AG09309 (cell line): ENCODE measurements at regions not wholly inside any gene's neighbourhood (a gene's known extent, or its start where the extent isn't known, plus 50 kb on each side); places are given as distances from the start of the nearest gene placed in this dataset.

Source experiments
- DNase-seq: peaks from one replicate; pipeline ENCODE4 v3.0.0-alpha.2; 2010; ENCODE audit warnings: low read depth
- H3K4me3 ChIP-seq: 2 replicates; pipeline ENCODE4 v1.5.1; 2011; ENCODE audit warnings: mild to moderate bottlenecking, low read depth, low read length, moderate library complexity; ENCODE audit not compliant: control insufficient read depth
- CTCF ChIP-seq: IDR thresholded peaks from 2 replicates; pipeline ENCODE4 v1.5.1; 2011; ENCODE audit warnings: mild to moderate bottlenecking, low read depth, low read length, inconsistent platforms; ENCODE audit not compliant: insufficient read depth, control insufficient read depth; ENCODE audit errors: missing control alignments

GRCh38 chr5:125037530-125037929 is 291.1 kb upstream of the ZNF608 start:
- no peak for TF ChIP-seq CTCF
- H3K4me3 ChIP-seq, result no peak overlapping the region
- DNase-seq, result no peak

DNA sequence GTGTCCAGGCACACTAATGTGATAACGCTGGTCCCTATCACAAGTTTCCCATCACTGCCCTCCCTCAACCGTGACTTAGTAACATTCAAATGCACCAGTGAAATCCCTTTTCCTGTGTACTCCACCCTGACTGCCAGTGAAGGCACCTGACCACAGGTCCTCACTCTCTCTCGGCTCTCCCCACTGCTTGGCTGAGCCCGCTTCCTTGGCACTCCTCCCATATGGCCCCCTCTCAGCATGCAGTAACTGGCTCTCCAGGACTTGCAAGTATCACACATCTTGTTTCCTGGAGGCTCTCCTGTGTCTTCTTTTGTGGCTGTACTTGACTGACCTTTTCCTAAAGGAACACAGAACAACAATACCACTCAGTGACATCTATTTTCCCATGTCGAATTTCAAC is 292.0 kb upstream of the ZNF608 start:
- TF ChIP-seq CTCF, result no peak
- H3K4me3 ChIP-seq, result no peak overlapping the region
- DNase-seq, result no peak

DNA sequence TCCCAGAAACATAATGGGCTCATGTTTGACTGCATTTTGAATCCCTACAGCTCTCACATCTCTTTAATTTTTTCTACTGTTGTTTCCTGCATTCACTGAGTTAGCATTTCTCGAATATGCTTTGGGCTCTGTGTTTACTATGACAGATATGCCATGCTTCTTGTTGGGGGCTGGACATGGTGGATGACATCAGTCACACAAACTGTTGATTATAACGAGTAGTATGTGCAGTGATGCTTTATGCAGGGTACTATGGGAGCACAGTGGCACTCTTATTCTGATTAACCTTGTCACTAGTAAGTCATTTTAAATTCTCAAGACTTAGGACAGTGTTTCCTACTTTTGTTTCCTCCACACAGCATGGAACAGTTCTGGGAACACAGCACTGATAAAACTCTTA is 295.4 kb upstream of the ZNF608 start:
- no peak overlapping the region for H3K4me3 ChIP-seq
- no peak for TF ChIP-seq CTCF
- no peak for DNase-seq

DNA sequence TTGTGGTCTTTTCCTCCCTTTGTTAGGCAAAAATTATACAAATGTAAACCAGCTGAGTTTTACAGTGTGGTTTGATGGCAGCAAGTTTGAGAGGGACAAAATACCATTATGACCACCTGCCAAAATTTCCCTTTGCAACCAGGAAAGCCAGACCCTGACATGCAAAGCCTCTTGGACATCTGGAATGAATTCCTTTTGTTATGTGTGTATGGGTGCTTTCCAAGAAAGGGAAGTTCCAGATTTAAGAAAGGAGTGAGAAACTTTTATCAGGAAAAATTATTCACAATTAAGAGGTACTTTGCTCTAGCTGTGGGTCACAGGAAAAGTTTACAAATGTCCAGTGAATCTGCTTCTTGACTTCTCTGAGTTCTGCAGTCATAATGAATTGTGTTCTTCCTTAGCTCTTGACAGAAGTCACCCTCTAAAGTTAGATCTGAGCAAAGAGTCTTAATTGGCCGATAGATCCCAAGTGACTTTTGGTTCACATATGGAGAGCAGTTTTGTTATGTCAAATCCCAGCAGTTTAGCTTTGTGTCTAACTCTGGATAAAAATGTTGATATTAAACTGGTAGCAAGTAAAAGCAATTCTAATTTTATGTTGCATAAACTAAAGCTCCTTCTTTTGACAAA is 295.9 kb upstream of the ZNF608 start:
- peak; percentile 35 for DNase-seq
- TF ChIP-seq CTCF, result no peak
- no peak overlapping the region for H3K4me3 ChIP-seq

DNA sequence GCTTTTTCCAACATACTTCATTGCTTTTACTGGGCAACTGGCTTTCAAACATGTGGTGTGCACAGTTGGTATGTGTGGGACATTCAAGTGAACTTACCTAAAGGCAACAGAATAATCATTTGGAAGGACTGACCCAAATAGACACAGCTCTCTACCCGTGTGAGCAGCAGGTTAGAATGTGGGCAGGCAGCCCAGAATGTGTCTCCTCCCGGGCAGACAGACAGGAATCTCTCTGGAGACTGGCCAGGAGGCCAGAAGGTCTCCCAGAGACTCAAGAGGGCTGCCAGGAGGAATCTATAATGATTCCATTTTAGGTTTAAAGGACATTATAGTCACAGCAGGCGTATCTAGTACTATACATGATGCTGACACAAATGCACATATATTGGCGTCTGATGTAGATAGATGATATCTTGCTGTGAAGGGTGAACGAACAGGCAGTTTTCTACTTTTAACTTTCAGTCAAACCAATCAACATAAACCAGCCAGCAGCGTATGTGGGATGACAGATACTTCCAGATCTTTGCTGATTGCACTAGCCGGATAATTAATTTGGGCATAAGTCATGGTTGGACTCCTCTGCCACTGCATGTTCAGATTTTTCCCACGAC is 297.4 kb upstream of the ZNF608 start:
- H3K4me3 ChIP-seq, result no peak overlapping the region
- DNase-seq, result no peak
- TF ChIP-seq CTCF, result no peak

DNA sequence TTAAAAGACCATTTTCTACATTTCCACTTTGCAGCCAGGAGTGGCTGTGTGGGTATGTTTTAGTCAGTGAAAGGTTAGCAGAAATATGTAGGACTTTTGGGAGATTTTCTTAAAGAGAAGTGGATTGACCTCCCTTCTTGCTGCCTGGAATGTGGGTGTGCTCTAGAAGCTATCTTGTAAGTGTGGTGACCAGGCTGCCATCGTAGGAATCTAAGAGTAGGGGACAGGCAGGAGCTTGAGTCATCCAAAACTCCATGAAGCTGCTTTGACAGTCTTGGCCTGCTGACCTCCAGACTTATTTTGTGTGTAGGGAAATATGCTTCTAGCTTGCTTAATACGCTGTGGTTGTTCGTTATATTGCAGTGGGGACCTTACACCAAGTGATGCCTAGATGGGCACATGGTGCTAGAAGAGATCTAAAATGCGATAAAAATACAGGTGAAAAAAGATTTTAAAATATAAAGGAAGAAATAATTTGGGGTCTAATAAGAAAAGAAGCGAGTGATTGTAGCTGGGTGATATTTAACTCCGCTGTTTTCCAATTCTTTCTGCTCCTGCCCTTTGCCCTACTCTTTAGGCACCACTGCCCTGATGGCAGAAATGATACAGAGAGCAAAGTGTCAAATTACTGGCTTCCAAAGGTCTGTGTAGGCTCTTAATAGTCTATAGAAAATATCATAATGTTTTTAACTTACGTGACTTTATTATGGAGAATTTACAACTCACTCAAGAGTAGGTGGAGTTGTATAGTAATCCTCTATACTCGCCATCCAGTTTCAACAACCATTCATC is 298.2 kb upstream of the ZNF608 start:
- no peak overlapping the region for H3K4me3 ChIP-seq
- DNase-seq, result no peak
- TF ChIP-seq CTCF, result no peak
